OCI-LY1 (cell line): ENCODE measurements at regions not wholly inside any gene's neighbourhood (a gene's known extent, or its start where the extent isn't known, plus 50 kb on each side); places are given as distances from the start of the nearest gene placed in this dataset.

ENCODE experiments used
- H2AFZ ChIP-seq: fragments of 200-600 bp; sonication (generic), shearing (Covaris generic); 2 replicates; pipeline ENCODE4 v1.6.0; 2014; ENCODE audit warnings: antibody characterized with exemption, mild to moderate bottlenecking, low read length
- H3F3A ChIP-seq: fragments of 200-600 bp; sonication (generic), shearing (Covaris generic); 2 replicates; pipeline ENCODE4 v1.6.0; 2014; ENCODE audit warnings: mild to moderate bottlenecking, antibody characterized with exemption, low read length, moderate library complexity; ENCODE audit not compliant: insufficient read depth
- H3K27ac ChIP-seq: fragments of 200-600 bp; sonication (generic); 2 replicates; pipeline ENCODE4 v1.5.1; 2014; ENCODE audit warnings: low read length, mixed run types, mild to moderate bottlenecking, low read depth; ENCODE audit not compliant: poor library complexity, severe bottlenecking
- H3K27me3 ChIP-seq: fragments of 200-600 bp; sonication (generic); 2 replicates; pipeline ENCODE4 v1.6.0; 2014; ENCODE audit warnings: antibody characterized with exemption, mild to moderate bottlenecking, low read length, moderate library complexity; ENCODE audit not compliant: insufficient read depth
- H3K36me3 ChIP-seq: fragments of 200-600 bp; sonication (generic); 2 replicates; pipeline ENCODE4 v1.6.1; 2014; ENCODE audit warnings: mild to moderate bottlenecking, antibody characterized with exemption, low read length, moderate library complexity, mixed read lengths; ENCODE audit not compliant: insufficient read depth
- H3K4me1 ChIP-seq: fragments of 200-600 bp; sonication (generic); 2 replicates; pipeline ENCODE4 v1.5.1; 2014; ENCODE audit warnings: mild to moderate bottlenecking, low read length, moderate library complexity; ENCODE audit not compliant: insufficient read depth, severe bottlenecking
- H3K4me2 ChIP-seq: fragments of 200-600 bp; sonication (generic), shearing (Covaris generic); 2 replicates; pipeline ENCODE4 v1.6.1; 2014; ENCODE audit warnings: low read length
- H3K4me3 ChIP-seq: fragments of 200-600 bp; sonication (generic); 2 replicates; pipeline ENCODE4 v1.5.1; 2014; ENCODE audit warnings: low read length, low read depth, mild to moderate bottlenecking, mixed read lengths; ENCODE audit not compliant: poor library complexity, severe bottlenecking
- H3K79me2 ChIP-seq: fragments of 200-600 bp; shearing (Covaris generic); 2 replicates; pipeline ENCODE4 v1.6.1; 2016; ENCODE audit warnings: mixed run types, low read length, mixed read lengths; ENCODE audit not compliant: insufficient read depth
- H3K9ac ChIP-seq: fragments of 200-600 bp; sonication (generic), shearing (Covaris generic); 2 replicates; pipeline ENCODE4 v1.6.1; 2014; ENCODE audit warnings: mild to moderate bottlenecking, low read length, mixed read lengths
- H3K9me2 ChIP-seq: fragments of 200-600 bp; sonication (generic), shearing (Covaris generic); 2 replicates; pipeline ENCODE4 v1.6.1; 2014; ENCODE audit warnings: low read depth, mild to moderate bottlenecking, low read length, mixed read lengths
- H3K9me3 ChIP-seq: fragments of 200-600 bp; shearing (Covaris generic); 2 replicates; pipeline ENCODE4 v1.6.1; 2014; ENCODE audit warnings: low read length, mixed read lengths
- H4K20me1 ChIP-seq: fragments of 200-600 bp; sonication (generic), shearing (Covaris generic); 2 replicates; pipeline ENCODE4 v1.6.0; 2016; ENCODE audit warnings: mild to moderate bottlenecking, low read length; ENCODE audit not compliant: insufficient read depth
- CTCF ChIP-seq: fragments of 200-600 bp; sonication (generic), shearing (Covaris generic); IDR thresholded peaks from 2 replicates; pipeline ENCODE4 v1.5.1; 2017; ENCODE audit warnings: mild to moderate bottlenecking, antibody characterized with exemption, low read length, moderate library complexity, mixed read lengths
- EZH2 ChIP-seq: fragments of 200-600 bp; sonication (generic), shearing (Covaris generic); IDR thresholded peaks from 2 replicates; pipeline ENCODE4 v1.8.0; 2017; ENCODE audit warnings: borderline replicate concordance, mixed run types, mild to moderate bottlenecking, antibody characterized with exemption, low read length, moderate library complexity, mixed read lengths

GRCh38 chr1:58923090-58923470, 139.2 kb upstream of the JUN start:
- H2AFZ ChIP-seq, result no peak overlapping the region
- H3K27me3 ChIP-seq, result no peaks in the 10 kb centered on the region
- no peak overlapping the region for H3K4me2 ChIP-seq
- H3F3A ChIP-seq, result no peaks in the 10 kb centered on the region
- no peaks in the 10 kb centered on the region for H3K36me3 ChIP-seq
- no peak overlapping the region for H3K4me3 ChIP-seq
- TF ChIP-seq CTCF (no peak), EZH2 (no peak)
- H3K9me3 ChIP-seq, result no peaks in the 10 kb centered on the region
- no peaks in the 10 kb centered on the region for H3K79me2 ChIP-seq
- no peaks in the 10 kb centered on the region for H4K20me1 ChIP-seq
- no peaks in the 10 kb centered on the region for H3K9me2 ChIP-seq
- H3K4me1 ChIP-seq, result no peaks in the 10 kb centered on the region
- no peak overlapping the region for H3K9ac ChIP-seq
- H3K27ac ChIP-seq, result no peak overlapping the region

GRCh38 chr1:58924016-58924565, 140.2 kb upstream of the JUN start:
- Histone ChIP-seq H3K27me3 (no peaks in the 10 kb centered on the region), H3K79me2 (no peaks in the 10 kb centered on the region), H2AFZ (no peak overlapping the region)

DNA sequence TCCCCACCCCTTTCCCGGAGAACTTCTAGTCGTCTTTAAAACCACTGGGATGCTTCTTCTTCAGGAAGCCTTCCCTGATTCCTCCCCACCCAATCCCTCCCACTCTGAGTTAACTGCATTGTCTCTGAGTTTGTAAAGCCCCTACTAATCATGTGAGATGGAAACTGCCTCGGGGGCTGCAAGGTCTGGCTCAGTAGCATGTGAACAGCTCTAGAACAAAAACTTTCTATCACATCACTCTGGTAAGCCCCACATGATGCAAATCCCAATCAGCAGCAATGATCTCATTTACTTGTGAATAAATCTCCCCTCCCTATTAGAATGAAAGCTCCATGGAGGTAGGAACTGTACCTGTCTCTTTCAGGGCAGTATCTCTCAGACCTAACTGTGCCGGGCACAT, 141.0 kb upstream of the JUN start:
- Histone ChIP-seq H3K79me2 (no peaks in the 10 kb centered on the region), H3K4me1 (no peaks in the 10 kb centered on the region), H2AFZ (no peak overlapping the region), H3K27me3 (no peaks in the 10 kb centered on the region), H3K36me3 (no peaks in the 10 kb centered on the region), H3K4me2 (no peak overlapping the region), H3F3A (no peaks in the 10 kb centered on the region), H3K4me3 (no peak overlapping the region), H3K9me2 (no peaks in the 10 kb centered on the region), H4K20me1 (no peaks in the 10 kb centered on the region), H3K9ac (no peak overlapping the region), H3K9me3 (no peaks in the 10 kb centered on the region), H3K27ac (no peak overlapping the region)
- TF ChIP-seq CTCF (no peak), EZH2 (no peak)

More at GRCh38 chr1:58924016-58924565, 140.2 kb upstream of the JUN start:
- Histone ChIP-seq H3K4me1 (no peaks in the 10 kb centered on the region), H3K9me2 (no peaks in the 10 kb centered on the region), H3K9me3 (no peaks in the 10 kb centered on the region), H3K4me2 (no peak overlapping the region), H3K9ac (no peak overlapping the region), H4K20me1 (no peaks in the 10 kb centered on the region), H3K4me3 (no peak overlapping the region), H3K36me3 (no peaks in the 10 kb centered on the region), H3K27ac (no peak overlapping the region), H3F3A (no peaks in the 10 kb centered on the region)
- TF ChIP-seq CTCF (no peak), EZH2 (no peak)
